HuH-7.5 (cell line): ENCODE measurements at regions not wholly inside any gene's neighbourhood (a gene's known extent, or its start where the extent isn't known, plus 50 kb on each side); places are given as distances from the start of the nearest gene placed in this dataset.
"Not testable (repeated sequence)": the region's sequence is repeated elsewhere in the genome, so short reads cannot be mapped to it uniquely, and the experiment has no call there.

Experiments used
- DNase-seq: peaks from one replicate; pipeline ENCODE4 v3.0.0; 2011; ENCODE audit warnings: low spot score

- no peak for DNase-seq
Measured at GRCh38 chr2:240375024-240375645, 60.3 kb upstream of the GPC1 start.

- DNase-seq = no peak
Measured at GRCh38 chr2:240376739-240377138, 58.7 kb upstream of the GPC1 start.

- DNase-seq = no peak
Measured at GRCh38 chr2:240377366-240377765, 58.1 kb upstream of the GPC1 start.

- no peak for DNase-seq
Measured at GRCh38 chr2:240379089-240379636, 56.3 kb upstream of the GPC1 start.

GRCh38 chr2:240383099-240383758 lies 52.2 kb upstream of the GPC1 start:
- no peak for DNase-seq

- DNase-seq = no peak
Measured at GRCh38 chr2:240383871-240384700, 51.4 kb upstream of the GPC1 start.

GRCh38 chr2:240384711-240385450 lies 50.6 kb upstream of the GPC1 start:
- no peak for DNase-seq

- not testable (repeated sequence) for DNase-seq
Measured at GRCh38 chr2:240385451-240386161, 49.9 kb upstream of the GPC1 start.
